Stomach (tissue), 4 donors: ENCODE measurements at regions not wholly inside any gene's neighbourhood (a gene's known extent, or its start where the extent isn't known, plus 50 kb on each side); places are given as distances from the start of the nearest gene placed in this dataset.

Experiments
- CTCF ChIP-seq, 7 experiments: fragments of 450-650 bp in 4 of 7; fragments of 200-600 bp in 3 of 7; sonication (generic) in 3 of 7; IDR thresholded peaks; one replicate each; pipeline ENCODE4 v1.5.1; 2016 to 2019; ENCODE audit warnings: antibody characterized with exemption in 7 of 7, control low read depth in 2 of 7, mild to moderate bottlenecking in 1 of 7
- EP300 ChIP-seq: sonication (generic); formaldehyde crosslinking; IDR thresholded peaks from one replicate; pipeline ENCODE4 v1.6.1; 2017; ENCODE audit warnings: antibody characterized with exemption
- POLR2A ChIP-seq, 4 donors: fragments of 450-650 bp; IDR thresholded peaks; one replicate each; pipeline ENCODE4 v1.6.1; 2016; ENCODE audit warnings: antibody characterized with exemption in 4 of 4, control low read depth in 2 of 4, mild to moderate bottlenecking in 1 of 4, moderate library complexity in 1 of 4
- POLR2AphosphoS5 ChIP-seq, 3 donors: sonication (generic); formaldehyde crosslinking; IDR thresholded peaks; one replicate each; pipeline ENCODE4 v1.6.1; 2016; ENCODE audit warnings: antibody characterized with exemption in 3 of 3

DNA sequence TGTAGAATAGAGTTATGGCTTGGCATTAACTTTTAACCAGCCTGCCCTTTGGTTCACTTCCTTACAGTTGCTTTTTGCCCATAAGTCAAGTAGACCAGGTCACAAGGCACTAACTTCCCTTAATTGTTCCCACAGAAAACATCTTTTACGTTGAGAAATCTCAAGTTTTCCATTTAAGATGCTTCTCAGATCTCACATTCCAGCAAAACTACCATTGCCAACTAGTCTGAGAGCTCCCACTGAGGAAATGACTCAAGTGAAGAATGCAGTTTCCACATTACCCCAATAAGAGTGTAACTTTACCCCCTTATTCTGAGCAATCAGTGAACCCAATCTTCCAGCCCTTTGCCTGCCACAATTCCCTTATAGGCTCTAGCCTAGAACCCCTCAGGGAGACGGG is 502.2 kb upstream of the OLFM3 start:
- TF ChIP-seq CTCF (IDR thresholded peaks at IDR 0.05), result no peak
- TF ChIP-seq POLR2AphosphoS5 (IDR thresholded peaks at IDR 0.05), result no peak
- TF ChIP-seq POLR2A (IDR thresholded peaks at IDR 0.05), result no peak
- TF ChIP-seq EP300, result no peak
